ENCODE measurements at regions not wholly inside any gene's neighbourhood (a gene's known extent, or its start where the extent isn't known, plus 50 kb on each side); places are given as distances from the start of the nearest gene placed in this dataset.

DNA sequence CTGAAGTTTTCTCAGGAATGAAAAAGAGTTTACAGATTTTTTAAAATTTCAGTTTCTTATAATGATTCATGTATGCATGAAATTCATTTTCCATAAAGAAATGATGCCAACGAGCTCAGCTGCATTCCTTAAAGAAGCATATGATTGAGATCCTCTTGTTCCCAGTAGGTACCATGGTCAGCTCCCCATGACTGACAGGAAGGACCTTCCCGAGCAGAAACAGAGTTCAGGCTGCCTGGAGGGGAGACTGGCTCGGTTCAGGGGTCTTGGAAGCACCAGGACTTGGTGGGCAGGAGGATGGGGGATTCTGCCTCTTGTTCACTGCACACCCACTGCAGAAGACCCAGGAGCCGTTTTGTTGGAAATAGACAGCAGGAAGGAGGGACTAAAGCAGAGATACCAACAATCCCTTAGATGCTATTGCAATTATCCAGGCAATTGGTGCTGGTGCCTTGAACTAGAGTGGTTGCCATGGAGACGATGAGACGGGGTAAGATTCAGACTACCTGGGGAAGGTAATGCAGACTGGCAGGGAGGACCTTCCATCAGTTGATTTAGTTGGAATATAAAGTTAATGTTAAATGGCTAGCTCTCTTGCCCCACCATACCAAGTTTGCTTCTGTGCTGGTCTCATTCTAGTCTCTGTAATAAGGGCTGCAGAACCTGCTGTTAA lies 447.8 kb downstream of the MTRR start:
- TF ChIP-seq CTCF (IDR thresholded peaks at IDR 0.05 in 8 of 11, conservative IDR thresholded peaks at IDR 0.05 in 3 of 11) (no peak), POLR2AphosphoS5 (IDR thresholded peaks at IDR 0.05) (no peak), POLR2A (IDR thresholded peaks at IDR 0.05) (no peak)
